ENCODE measurements at regions not wholly inside any gene's neighbourhood (a gene's known extent, or its start where the extent isn't known, plus 50 kb on each side); places are given as distances from the start of the nearest gene placed in this dataset.

DNA sequence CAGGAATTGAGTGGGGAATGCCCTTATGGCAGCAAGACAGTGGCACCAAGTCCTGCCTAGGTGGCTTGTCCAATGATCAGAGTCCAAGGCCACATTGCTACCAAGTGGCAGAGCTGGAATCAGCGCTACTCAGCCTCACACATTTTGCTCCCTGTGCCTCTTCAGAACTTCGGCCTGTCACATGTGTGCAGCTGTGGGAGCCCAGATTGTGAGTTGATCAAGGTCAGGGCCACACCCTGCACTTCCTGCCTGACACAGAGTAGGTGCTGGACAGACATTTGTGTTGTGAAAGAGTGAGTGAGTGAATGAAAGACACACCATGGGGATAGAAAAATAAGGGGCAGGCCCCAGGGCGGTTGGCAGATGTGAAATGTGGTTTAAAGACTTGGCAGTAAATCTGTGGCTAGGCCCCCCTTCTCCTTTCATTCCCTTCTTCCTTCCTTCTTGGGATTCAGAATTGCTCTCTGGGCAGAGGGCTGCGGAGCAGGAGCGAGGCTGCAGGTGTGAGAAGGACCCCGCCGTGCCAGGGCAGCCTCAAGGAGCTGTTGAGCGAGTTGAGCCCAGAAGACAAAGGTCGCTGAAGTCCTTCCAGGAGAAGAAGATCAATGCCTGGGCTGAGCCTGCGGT lies 83.5 kb downstream of the SLC25A47 start:
- TF ChIP-seq CTCF (IDR thresholded peaks at IDR 0.05; ENCODE audit: low read depth, low read length, poor library complexity, severe bottlenecking), result no peak
- TF ChIP-seq EZH2phosphoT487 (IDR thresholded peaks at IDR 0.05; ENCODE audit: borderline replicate concordance, low read length), result no peak

Measured in DOHH2 (cell line).